ENCODE measurements at regions not wholly inside any gene's neighbourhood (a gene's known extent, or its start where the extent isn't known, plus 50 kb on each side); places are given as distances from the start of the nearest gene placed in this dataset.

DNA sequence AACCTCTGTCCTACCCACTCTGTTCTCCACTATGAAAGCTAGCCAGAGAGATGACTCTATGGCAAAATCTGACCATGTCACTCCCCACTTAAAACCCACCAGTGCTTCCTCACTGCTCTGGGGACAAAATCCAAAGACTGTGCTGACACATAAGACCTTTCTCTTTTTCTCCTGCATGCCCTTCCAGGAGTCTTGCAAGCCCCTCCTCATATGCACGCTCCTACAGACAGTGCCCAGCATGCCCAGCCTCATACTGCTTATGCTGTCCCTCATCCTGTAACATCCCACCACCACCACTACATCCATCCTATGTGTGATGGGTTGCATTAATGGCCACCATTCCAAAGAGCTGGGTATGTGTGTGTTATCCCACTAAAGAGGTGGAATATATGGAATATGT, 118.3 kb downstream of the BUD13 start:
- WGBS (ENCODE audit: insufficient coverage): 100% methylated on average over 1 of the region's 1 CpG
- no peaks in the 10 kb centered on the region for H3K36me3 ChIP-seq (ENCODE audit: control insufficient read depth, insufficient read depth, low read length)

DNA sequence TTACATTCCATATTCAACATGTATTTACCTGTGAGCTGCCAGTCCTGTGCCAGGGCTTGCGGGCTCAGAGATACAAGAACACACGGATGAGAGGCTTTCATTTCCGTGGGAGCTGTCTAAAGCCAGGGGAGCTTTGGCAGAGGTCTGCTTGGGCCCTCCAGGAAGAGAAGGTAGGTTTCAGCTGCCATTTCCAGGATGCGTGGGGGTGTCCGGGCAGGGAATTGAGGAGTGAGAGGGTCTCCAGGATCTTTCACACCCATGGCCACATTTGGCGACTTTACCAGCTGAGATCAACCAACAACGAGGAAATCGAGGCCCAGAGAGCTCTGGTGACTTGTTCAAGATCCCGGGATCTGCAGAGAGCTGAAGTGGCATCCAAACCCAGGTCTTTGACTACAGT, 119.6 kb downstream of the BUD13 start:
- 86% methylated on average over 6 of the region's 9 CpGs for WGBS (ENCODE audit: insufficient coverage)
- no peak for DNase-seq (ENCODE audit: low read depth in 4 of 6, low spot score in 6 of 6)

More for the DNA sequence above, 118.3 kb downstream of the BUD13 start:
- Histone ChIP-seq H3K27me3 (ENCODE audit: control insufficient read depth, insufficient read depth, low read length) (no peaks in the 10 kb centered on the region), H3K9me3 (ENCODE audit: control insufficient read depth, insufficient read depth, low read length) (no peaks in the 10 kb centered on the region), H3K4me1 (ENCODE audit: control insufficient read depth, insufficient read depth, low read length) (peaks cover 5% of the 10 kb centered on the region), H3K27ac (ENCODE audit: low read depth, low read length) (no peak overlapping the region), H3K4me3 (ENCODE audit: low read depth, low read length) (no peak overlapping the region)
- no peak for DNase-seq (ENCODE audit: low read depth in 4 of 6, low spot score in 6 of 6)

DNA sequence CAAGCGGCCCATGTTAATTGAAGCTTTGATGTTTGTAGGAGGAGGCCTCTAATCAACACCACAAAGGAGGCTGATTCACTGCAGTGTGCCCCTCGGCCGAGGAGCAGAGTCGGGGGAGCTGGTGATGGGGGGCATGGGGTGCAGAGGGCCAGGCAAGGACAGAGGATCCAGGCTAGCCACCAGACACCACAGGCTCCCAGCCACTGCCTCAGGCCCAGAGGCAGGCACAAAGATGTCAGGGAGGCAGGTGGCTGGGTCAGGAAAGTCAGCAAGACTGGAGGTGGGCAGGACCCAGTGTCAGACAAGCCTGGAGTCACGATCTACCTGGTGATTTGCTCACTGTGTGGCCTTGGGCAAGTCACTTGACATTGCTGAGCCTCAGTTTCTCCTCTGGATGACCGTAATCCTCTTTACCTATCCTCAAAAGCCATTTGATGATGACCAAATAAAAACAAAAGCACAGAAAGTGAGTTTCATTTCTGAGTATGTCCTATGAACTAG, 121.0 kb downstream of the BUD13 start:
- no peaks in the 10 kb centered on the region for H3K36me3 ChIP-seq (ENCODE audit: control insufficient read depth, insufficient read depth, low read length)
- H3K9me3 ChIP-seq (ENCODE audit: control insufficient read depth, insufficient read depth, low read length): no peaks in the 10 kb centered on the region
- H3K27ac ChIP-seq (ENCODE audit: low read depth, low read length): no peak overlapping the region
- 57% methylated on average over 1 of the region's 6 CpGs for WGBS (ENCODE audit: insufficient coverage)
- H3K27me3 ChIP-seq (ENCODE audit: control insufficient read depth, insufficient read depth, low read length): no peaks in the 10 kb centered on the region
- peaks cover 5% of the 10 kb centered on the region for H3K4me1 ChIP-seq (ENCODE audit: control insufficient read depth, insufficient read depth, low read length)
- no peak overlapping the region for H3K4me3 ChIP-seq (ENCODE audit: low read depth, low read length)
- no peak for DNase-seq (ENCODE audit: low read depth in 4 of 6, low spot score in 6 of 6)

More for the DNA sequence above, 119.6 kb downstream of the BUD13 start:
- Histone ChIP-seq H3K9me3 (ENCODE audit: control insufficient read depth, insufficient read depth, low read length) (no peaks in the 10 kb centered on the region), H3K36me3 (ENCODE audit: control insufficient read depth, insufficient read depth, low read length) (no peaks in the 10 kb centered on the region), H3K4me3 (ENCODE audit: low read depth, low read length) (no peak overlapping the region), H3K4me1 (ENCODE audit: control insufficient read depth, insufficient read depth, low read length) (peaks cover 5% of the 10 kb centered on the region), H3K27me3 (ENCODE audit: control insufficient read depth, insufficient read depth, low read length) (no peaks in the 10 kb centered on the region), H3K27ac (ENCODE audit: low read depth, low read length) (no peak overlapping the region)

DNA sequence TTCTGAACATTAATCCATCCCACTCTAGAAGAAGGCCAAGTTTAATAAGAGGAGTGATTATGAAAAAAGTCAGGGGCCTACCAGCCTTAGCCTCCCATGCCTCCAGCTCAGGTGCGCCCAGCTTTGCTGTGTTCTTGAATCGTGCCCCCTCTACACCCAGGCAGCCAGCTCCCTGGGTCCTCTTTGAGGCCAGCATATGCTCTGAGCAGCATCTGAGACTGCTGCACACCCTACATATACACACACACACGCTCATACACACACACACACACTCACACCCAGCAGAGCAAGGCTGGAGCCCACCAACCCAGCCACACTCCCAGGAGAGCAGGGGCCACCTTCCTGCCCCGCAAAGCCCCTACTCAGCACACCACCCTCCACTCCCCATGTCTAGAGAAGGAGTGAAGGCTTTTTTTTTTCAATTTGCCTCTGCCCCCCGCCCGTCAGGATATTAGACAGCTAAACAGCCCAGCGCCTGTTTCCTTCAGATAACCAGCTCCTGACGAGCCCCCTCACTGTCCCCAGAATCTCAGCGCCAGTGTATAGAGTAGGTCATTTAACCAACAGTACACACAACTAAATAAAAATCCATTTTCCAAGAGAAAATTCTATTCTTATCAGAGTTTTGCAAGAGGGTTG, 121.6 kb downstream of the BUD13 start:
- peaks cover 5% of the 10 kb centered on the region for H3K4me1 ChIP-seq (ENCODE audit: control insufficient read depth, insufficient read depth, low read length)
- H3K36me3 ChIP-seq (ENCODE audit: control insufficient read depth, insufficient read depth, low read length): no peaks in the 10 kb centered on the region
- no peak for DNase-seq (ENCODE audit: low read depth in 4 of 6, low spot score in 6 of 6)
- H3K4me3 ChIP-seq (ENCODE audit: low read depth, low read length): no peak overlapping the region
- H3K27me3 ChIP-seq (ENCODE audit: control insufficient read depth, insufficient read depth, low read length): no peaks in the 10 kb centered on the region
- WGBS (ENCODE audit: insufficient coverage): 93% methylated on average over 3 of the region's 9 CpGs
- H3K9me3 ChIP-seq (ENCODE audit: control insufficient read depth, insufficient read depth, low read length): no peaks in the 10 kb centered on the region
- no peak overlapping the region for H3K27ac ChIP-seq (ENCODE audit: low read depth, low read length)

DNA sequence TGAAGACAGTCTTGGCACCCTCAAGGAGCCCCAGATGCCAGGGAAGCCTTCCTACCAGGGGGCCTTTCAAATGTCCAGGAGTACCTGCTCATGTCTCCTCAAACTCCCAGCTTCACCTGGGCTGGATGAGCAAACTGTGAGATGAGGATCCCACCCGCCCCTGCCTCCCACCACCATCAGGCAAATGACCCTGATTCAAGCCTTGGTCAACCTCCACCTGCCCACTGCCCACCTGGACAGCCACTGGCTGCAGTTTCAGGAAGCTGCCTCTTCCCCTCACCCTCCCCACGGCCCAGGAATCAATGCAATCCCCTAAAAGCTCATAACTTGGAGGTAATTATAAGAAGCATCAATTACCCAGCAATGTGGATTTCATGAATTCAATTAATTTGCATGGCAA, 122.7 kb downstream of the BUD13 start:
- no peak overlapping the region for H3K27ac ChIP-seq (ENCODE audit: low read depth, low read length)
- H3K27me3 ChIP-seq (ENCODE audit: control insufficient read depth, insufficient read depth, low read length): no peaks in the 10 kb centered on the region
- WGBS (ENCODE audit: insufficient coverage): 80% methylated on average over 1 of the region's 2 CpGs
- H3K9me3 ChIP-seq (ENCODE audit: control insufficient read depth, insufficient read depth, low read length): no peaks in the 10 kb centered on the region
- H3K4me3 ChIP-seq (ENCODE audit: low read depth, low read length): no peak overlapping the region
- no peaks in the 10 kb centered on the region for H3K36me3 ChIP-seq (ENCODE audit: control insufficient read depth, insufficient read depth, low read length)
- DNase-seq (ENCODE audit: low read depth in 4 of 6, low spot score in 6 of 6): no peak
- peaks cover under 1% of the 10 kb centered on the region for H3K4me1 ChIP-seq (ENCODE audit: control insufficient read depth, insufficient read depth, low read length)

DNA sequence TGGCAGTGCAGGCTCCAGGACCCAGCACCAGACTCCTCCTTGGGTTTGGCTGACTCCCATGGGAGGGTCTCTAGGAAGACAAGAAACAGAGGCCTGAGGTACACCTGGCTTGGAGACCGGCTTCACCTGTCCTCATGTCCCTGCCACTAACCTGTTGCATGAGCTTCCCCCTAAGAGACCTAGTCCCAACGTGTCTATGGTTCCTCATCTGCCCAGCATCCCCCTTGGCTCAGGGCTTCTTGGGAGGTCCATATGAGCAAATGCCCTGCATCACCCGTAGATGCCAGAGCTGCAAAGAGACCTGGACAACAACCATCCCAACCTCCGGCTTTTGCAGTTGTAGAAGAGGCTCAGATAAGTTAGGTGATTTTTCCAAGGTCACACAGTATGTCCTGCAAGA, 123.5 kb downstream of the BUD13 start:
- Histone ChIP-seq H3K27ac (ENCODE audit: low read depth, low read length) (no peak overlapping the region), H3K36me3 (ENCODE audit: control insufficient read depth, insufficient read depth, low read length) (no peaks in the 10 kb centered on the region), H3K4me1 (ENCODE audit: control insufficient read depth, insufficient read depth, low read length) (peaks cover 4% of the 10 kb centered on the region), H3K4me3 (ENCODE audit: low read depth, low read length) (no peak overlapping the region), H3K9me3 (ENCODE audit: control insufficient read depth, insufficient read depth, low read length) (no peaks in the 10 kb centered on the region), H3K27me3 (ENCODE audit: control insufficient read depth, insufficient read depth, low read length) (no peaks in the 10 kb centered on the region)
- DNase-seq (ENCODE audit: low read depth in 4 of 6, low spot score in 6 of 6): no peak
- whole genome bisulfite sequencing (ENCODE audit: insufficient coverage): 93% methylated on average over 2 of the region's 4 CpGs

DNA sequence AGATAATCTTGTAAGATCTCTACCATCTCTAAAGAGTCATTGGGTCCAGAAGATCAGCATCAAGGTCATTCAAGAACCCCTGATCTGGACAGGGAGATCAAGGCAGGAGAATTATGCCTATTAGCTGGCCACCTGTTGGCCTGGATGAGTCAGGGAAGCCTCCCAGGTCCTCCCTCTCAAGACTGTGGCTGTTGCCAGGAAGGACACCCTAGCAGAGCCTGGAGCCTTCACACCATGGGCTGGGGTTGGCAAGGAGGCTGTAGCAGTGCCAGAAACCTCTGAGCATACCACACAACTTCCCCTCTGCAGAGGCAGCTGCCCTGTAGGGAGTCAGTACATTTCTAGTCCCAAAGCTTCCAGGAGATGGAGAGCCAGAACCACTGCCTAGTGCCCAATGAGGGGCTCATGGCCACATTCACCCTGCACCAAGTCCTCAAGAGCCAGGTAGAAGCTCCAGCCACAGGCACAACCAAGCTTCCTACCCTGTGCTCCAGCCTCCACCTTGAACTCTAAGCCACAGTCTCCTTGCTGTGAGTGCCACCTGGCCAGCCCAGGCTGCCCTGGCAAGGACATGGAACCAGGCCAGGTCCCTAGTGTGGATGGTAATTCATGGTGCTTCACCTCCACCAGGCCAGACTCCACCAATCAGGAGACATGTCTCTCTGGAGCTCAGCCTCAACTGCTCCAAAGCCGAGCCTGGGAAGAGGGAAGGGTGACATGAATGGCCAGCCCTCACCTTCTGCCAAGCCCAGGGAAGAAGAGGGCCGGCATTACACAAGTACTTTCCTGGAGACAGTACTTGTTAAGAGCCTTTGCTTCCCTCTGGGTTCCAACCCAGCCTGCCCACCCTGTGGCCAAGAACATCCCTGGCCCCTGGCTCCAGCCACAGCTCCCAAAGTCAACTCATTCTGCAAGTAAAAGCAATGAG, 124.3 kb downstream of the BUD13 start:
- 100% methylated on average over 1 of the region's 2 CpGs for WGBS (ENCODE audit: insufficient coverage)
- peaks cover 7% of the 10 kb centered on the region for H3K4me1 ChIP-seq (ENCODE audit: control insufficient read depth, insufficient read depth, low read length)
- DNase-seq (ENCODE audit: low read depth in 4 of 6, low spot score in 6 of 6): no peak
- H3K36me3 ChIP-seq (ENCODE audit: control insufficient read depth, insufficient read depth, low read length): no peaks in the 10 kb centered on the region
- H3K27me3 ChIP-seq (ENCODE audit: control insufficient read depth, insufficient read depth, low read length): no peaks in the 10 kb centered on the region
- no peaks in the 10 kb centered on the region for H3K9me3 ChIP-seq (ENCODE audit: control insufficient read depth, insufficient read depth, low read length)
- no peak overlapping the region for H3K4me3 ChIP-seq (ENCODE audit: low read depth, low read length)
- no peak overlapping the region for H3K27ac ChIP-seq (ENCODE audit: low read depth, low read length)

DNA sequence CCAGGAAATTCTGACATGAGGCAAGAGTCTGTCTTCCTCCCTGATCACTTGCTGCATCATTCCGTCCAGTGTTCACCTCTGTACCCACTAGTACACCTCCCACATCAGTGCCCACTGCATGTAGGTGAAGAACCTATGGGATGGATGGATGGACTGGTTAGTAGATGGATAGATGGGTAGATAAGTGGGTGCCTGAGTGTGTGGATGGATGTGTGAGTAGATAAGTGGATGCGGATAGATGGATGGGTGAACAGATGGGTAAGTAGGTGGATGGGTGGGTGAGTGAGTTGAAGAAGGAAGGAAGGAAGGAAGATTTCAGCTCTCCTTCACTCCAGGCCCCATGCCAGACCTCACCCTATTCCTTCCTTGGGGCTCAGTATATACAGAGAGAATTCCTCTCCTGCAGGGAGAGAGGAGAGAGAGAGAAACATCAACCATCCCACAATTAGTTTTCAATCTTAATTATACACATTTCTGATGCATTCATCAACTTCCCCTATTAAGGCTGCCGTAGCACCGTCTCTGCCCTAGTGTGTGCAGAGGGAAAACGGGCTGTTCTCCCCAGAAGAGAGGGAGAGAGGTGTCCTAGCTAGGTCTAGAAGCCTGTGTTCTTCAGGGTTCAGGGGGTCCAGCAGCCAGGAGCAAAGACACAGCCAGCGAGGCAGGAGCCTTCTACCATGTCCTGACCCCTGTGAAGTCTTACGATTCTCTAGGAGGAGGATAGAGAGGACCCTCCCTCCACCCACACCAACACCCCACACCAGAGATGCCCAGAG, 125.3 kb downstream of the BUD13 start:
- DNase-seq (ENCODE audit: low read depth in 4 of 6, low spot score in 6 of 6): no peak
- H3K9me3 ChIP-seq (ENCODE audit: control insufficient read depth, insufficient read depth, low read length): no peaks in the 10 kb centered on the region
- H3K36me3 ChIP-seq (ENCODE audit: control insufficient read depth, insufficient read depth, low read length): no peaks in the 10 kb centered on the region
- WGBS (ENCODE audit: insufficient coverage): 71% methylated on average over 1 of the region's 7 CpGs
- H3K4me1 ChIP-seq (ENCODE audit: control insufficient read depth, insufficient read depth, low read length): peaks cover 7% of the 10 kb centered on the region
- no peak overlapping the region for H3K4me3 ChIP-seq (ENCODE audit: low read depth, low read length)
- H3K27me3 ChIP-seq (ENCODE audit: control insufficient read depth, insufficient read depth, low read length): no peaks in the 10 kb centered on the region
- no peak overlapping the region for H3K27ac ChIP-seq (ENCODE audit: low read depth, low read length)

DNA sequence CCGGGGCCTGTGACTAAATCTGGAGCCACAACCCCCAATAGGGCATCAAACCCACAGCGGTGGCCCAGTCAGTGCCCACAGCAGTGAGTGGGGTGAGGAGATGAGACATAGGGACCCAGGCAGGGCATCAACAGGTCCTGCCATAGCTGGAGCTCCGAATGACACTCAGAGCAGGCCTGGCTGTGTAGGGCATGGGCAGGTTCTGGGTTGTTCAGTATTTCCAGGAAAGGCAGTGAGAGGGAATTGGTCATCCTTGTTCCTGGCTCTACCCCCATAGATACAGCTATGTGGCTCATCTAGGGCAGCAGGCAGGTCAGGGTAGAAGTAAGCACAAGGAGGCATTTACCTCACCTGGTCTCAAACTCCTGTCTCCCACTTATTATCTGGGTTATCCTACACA, 126.6 kb downstream of the BUD13 start:
- Histone ChIP-seq H3K4me1 (ENCODE audit: control insufficient read depth, insufficient read depth, low read length) (peaks cover 8% of the 10 kb centered on the region), H3K4me3 (ENCODE audit: low read depth, low read length) (no peak overlapping the region), H3K36me3 (ENCODE audit: control insufficient read depth, insufficient read depth, low read length) (no peaks in the 10 kb centered on the region), H3K27ac (ENCODE audit: low read depth, low read length) (no peak overlapping the region), H3K27me3 (ENCODE audit: control insufficient read depth, insufficient read depth, low read length) (no peaks in the 10 kb centered on the region), H3K9me3 (ENCODE audit: control insufficient read depth, insufficient read depth, low read length) (no peaks in the 10 kb centered on the region)
- 100% methylated on average over 1 of the region's 3 CpGs for WGBS (ENCODE audit: insufficient coverage)
- DNase-seq (ENCODE audit: low read depth in 4 of 6, low spot score in 6 of 6): no peak
